Activated B cell treated with CpG ODN at 0.5 μM for 24 hours (primary cell): ENCODE measurements at regions not wholly inside any gene's neighbourhood (a gene's known extent, or its start where the extent isn't known, plus 50 kb on each side); places are given as distances from the start of the nearest gene placed in this dataset.

Source experiments
- ATAC-seq: fragments of 200-7000 bp; cut with Tn5 transposase; one replicate; pipeline ENCODE4 v1.10.0; 2021; ENCODE audit warnings: low read depth, mild to moderate bottlenecking, moderate library complexity
- CTCF ChIA-PET: fragments of 350-600 bp; sonication (Branson Sonifier 250); formaldehyde crosslinking; loops from one replicate; lab custom pipeline; 2021; ENCODE audit warnings: antibody characterized with exemption; lab: Charles Lee
- POLR2A ChIA-PET: fragments of 350-600 bp; sonication (Branson Sonifier 250); formaldehyde crosslinking; loops from one replicate; lab custom pipeline; 2021; ENCODE audit warnings: antibody characterized with exemption; lab: Charles Lee
- DNase-seq: peaks from one replicate; pipeline ENCODE4 v3.0.0; 2022
- H3K27ac Mint-ChIP-seq: one replicate; pipeline ENCODE4 v1.8.0; 2020; ENCODE audit warnings: mixed read lengths
- H3K27me3 Mint-ChIP-seq: one replicate; pipeline ENCODE4 v1.8.0; 2021; ENCODE audit warnings: mixed read lengths
- H3K36me3 Mint-ChIP-seq: one replicate; pipeline ENCODE4 v1.8.0; 2021; ENCODE audit warnings: low read depth, mixed read lengths
- H3K4me1 Mint-ChIP-seq: one replicate; pipeline ENCODE4 v1.8.0; 2021; ENCODE audit warnings: mixed read lengths
- H3K4me3 Mint-ChIP-seq: one replicate; pipeline ENCODE4 v1.8.0; 2020; ENCODE audit warnings: mild to moderate bottlenecking, mixed read lengths
- H3K9me3 Mint-ChIP-seq: one replicate; pipeline ENCODE4 v1.8.0; 2020; ENCODE audit warnings: mixed read lengths
- intact Hi-C: fragments of 100-400 bp; cut with micrococcal nuclease; formaldehyde crosslinking; loops from one replicate; pipeline ENCODE4 v1.15.1; 2024
- TF ChIP-seq, protein P1 (sequence below): fragments of 200-600 bp; IDR thresholded peaks from one replicate; pipeline ENCODE4 v1.8.0; 2022; ENCODE audit warnings: antibody characterized with exemption, mild to moderate bottlenecking

DNA sequence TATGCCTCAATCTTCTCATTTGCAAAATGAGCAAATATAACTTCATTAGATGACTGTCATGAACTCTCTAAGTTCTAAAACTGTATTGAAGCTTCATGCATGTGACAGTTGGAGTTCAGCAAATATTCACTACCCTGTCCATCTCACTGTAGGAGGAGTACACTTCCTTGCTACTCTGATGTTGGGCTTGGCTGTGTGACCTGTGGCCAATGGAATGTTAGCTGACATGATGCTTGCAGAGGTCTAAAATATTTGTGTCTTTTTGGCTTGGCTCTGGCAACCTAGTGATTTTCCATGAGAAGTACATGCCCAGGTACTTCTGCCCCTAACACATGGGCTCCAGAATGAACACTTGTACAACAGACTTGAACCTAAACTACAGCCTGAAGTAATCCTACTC, 203.1 kb upstream of the ANKH start:
- H3K4me1 Mint-ChIP-seq: no peaks in the 10 kb centered on the region
- ChIA-PET POLR2A (no interaction called here), CTCF (no interaction called here)
- no peaks in the 10 kb centered on the region for H3K36me3 Mint-ChIP-seq
- no peaks in the 10 kb centered on the region for H3K9me3 Mint-ChIP-seq
- TF ChIP-seq, protein P1, sequence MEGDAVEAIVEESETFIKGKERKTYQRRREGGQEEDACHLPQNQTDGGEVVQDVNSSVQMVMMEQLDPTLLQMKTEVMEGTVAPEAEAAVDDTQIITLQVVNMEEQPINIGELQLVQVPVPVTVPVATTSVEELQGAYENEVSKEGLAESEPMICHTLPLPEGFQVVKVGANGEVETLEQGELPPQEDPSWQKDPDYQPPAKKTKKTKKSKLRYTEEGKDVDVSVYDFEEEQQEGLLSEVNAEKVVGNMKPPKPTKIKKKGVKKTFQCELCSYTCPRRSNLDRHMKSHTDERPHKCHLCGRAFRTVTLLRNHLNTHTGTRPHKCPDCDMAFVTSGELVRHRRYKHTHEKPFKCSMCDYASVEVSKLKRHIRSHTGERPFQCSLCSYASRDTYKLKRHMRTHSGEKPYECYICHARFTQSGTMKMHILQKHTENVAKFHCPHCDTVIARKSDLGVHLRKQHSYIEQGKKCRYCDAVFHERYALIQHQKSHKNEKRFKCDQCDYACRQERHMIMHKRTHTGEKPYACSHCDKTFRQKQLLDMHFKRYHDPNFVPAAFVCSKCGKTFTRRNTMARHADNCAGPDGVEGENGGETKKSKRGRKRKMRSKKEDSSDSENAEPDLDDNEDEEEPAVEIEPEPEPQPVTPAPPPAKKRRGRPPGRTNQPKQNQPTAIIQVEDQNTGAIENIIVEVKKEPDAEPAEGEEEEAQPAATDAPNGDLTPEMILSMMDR: no peak
- DNase-seq: no peak
- no peak for ATAC-seq
- H3K27ac Mint-ChIP-seq: no peak overlapping the region
- intact Hi-C loops: no loop called here
- H3K27me3 Mint-ChIP-seq: peaks cover 2% of the 10 kb centered on the region
- H3K4me3 Mint-ChIP-seq: no peak overlapping the region

GRCh38 chr5:15073453-15073852, 201.9 kb upstream of the ANKH start:
- no peak overlapping the region for H3K27ac Mint-ChIP-seq

GRCh38 chr5:15070907-15071306, 199.3 kb upstream of the ANKH start:
- Mint-ChIP-seq H3K27me3 (peaks cover 2% of the 10 kb centered on the region), H3K4me1 (no peaks in the 10 kb centered on the region), H3K27ac (no peak overlapping the region), H3K36me3 (no peaks in the 10 kb centered on the region), H3K9me3 (peaks cover 3% of the 10 kb centered on the region), H3K4me3 (no peak overlapping the region)
- ChIA-PET CTCF (no interaction called here), POLR2A (no interaction called here)
- TF ChIP-seq, protein P1: no peak
- intact Hi-C loops: no loop called here
- DNase-seq (no peak), ATAC-seq (no peak)

More at GRCh38 chr5:15073453-15073852, 201.9 kb upstream of the ANKH start:
- TF ChIP-seq, protein P1: no peak
- ATAC-seq: no peak
- Mint-ChIP-seq H3K36me3 (no peaks in the 10 kb centered on the region), H3K27me3 (peaks cover 2% of the 10 kb centered on the region), H3K4me3 (no peak overlapping the region), H3K4me1 (no peaks in the 10 kb centered on the region), H3K9me3 (no peaks in the 10 kb centered on the region)
- intact Hi-C loops: no loop called here
- DNase-seq: no peak
- POLR2A ChIA-PET: no interaction called here
- CTCF ChIA-PET: no interaction called here

DNA sequence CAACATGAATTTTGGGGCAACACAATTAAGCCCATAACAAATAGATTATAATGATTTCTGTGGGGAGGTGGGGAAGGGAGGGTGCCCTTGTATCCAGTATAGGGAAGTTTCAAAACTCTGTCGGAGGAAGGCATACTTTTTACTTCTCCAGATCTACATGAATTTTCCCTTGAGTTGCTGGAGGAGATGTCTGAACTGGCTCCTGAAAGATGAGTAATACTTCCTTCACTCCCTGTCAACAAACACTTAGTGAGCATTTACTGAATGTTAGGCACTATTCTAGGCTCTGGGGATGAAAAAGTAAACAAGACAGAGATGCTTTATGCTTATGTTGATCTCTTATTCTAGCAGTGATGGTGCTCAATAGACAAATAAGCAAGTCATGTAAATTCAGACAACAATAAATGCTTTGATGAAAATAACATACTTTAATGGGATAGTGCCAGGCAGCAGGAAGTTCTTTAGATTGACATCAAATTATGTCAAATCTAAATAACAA, 197.9 kb upstream of the ANKH start:
- no peak for ATAC-seq
- Mint-ChIP-seq H3K9me3 (peaks cover 3% of the 10 kb centered on the region), H3K27me3 (peaks cover 2% of the 10 kb centered on the region), H3K27ac (no peak overlapping the region), H3K4me3 (no peak overlapping the region), H3K4me1 (no peaks in the 10 kb centered on the region), H3K36me3 (no peaks in the 10 kb centered on the region)
- DNase-seq: no peak
- intact Hi-C loops: no loop called here
- ChIA-PET CTCF (no interaction called here), POLR2A (no interaction called here)
- TF ChIP-seq, protein P1: no peak

GRCh38 chr5:15065091-15065490, 193.5 kb upstream of the ANKH start:
- POLR2A ChIA-PET: no interaction called here
- TF ChIP-seq, protein P1: no peak
- peaks cover 3% of the 10 kb centered on the region for H3K9me3 Mint-ChIP-seq
- H3K27ac Mint-ChIP-seq: no peak overlapping the region
- H3K4me3 Mint-ChIP-seq: no peak overlapping the region
- no peak for DNase-seq
- CTCF ChIA-PET: no interaction called here
- H3K36me3 Mint-ChIP-seq: no peaks in the 10 kb centered on the region
- no peaks in the 10 kb centered on the region for H3K4me1 Mint-ChIP-seq
- intact Hi-C loops: no loop called here
- ATAC-seq: no peak
- H3K27me3 Mint-ChIP-seq: no peaks in the 10 kb centered on the region
